ENCODE measurements at regions not wholly inside any gene's neighbourhood (a gene's known extent, or its start where the extent isn't known, plus 50 kb on each side); places are given as distances from the start of the nearest gene placed in this dataset.

GRCh38 chr9:134233022-134233421 lies 68.7 kb upstream of the RNU6ATAC start:
- Mint-ChIP-seq H3K27ac (ENCODE audit: unreplicated experiment) (no peak overlapping the region), H3K4me1 (ENCODE audit: low read depth, unreplicated experiment) (no peaks in the 10 kb centered on the region), H3K4me3 (ENCODE audit: unreplicated experiment) (no peak overlapping the region), H3K9me3 (ENCODE audit: unreplicated experiment) (no peaks in the 10 kb centered on the region), H3K36me3 (ENCODE audit: low read depth, unreplicated experiment) (no peaks in the 10 kb centered on the region), H3K27me3 (ENCODE audit: low read depth, unreplicated experiment) (peaks cover 36% of the 10 kb centered on the region)
- no peaks in the 10 kb centered on the region for H3K4me1 ChIP-seq (ENCODE audit: insufficient read depth, low read length)
- no peak overlapping the region for H2AFZ ChIP-seq (ENCODE audit: low read depth, low read length)
- no peak for DNase-seq (ENCODE audit: low read depth)
- H3K27me3 ChIP-seq (ENCODE audit: insufficient read depth, low read length), result no peaks in the 10 kb centered on the region
- H3K36me3 ChIP-seq (ENCODE audit: insufficient read depth, low read length), result no peaks in the 10 kb centered on the region
- H3K4me2 ChIP-seq (ENCODE audit: low read length), result no peak overlapping the region
- no peaks in the 10 kb centered on the region for H4K20me1 ChIP-seq (ENCODE audit: insufficient read depth, low read length)
- H3K9me3 ChIP-seq (ENCODE audit: insufficient read depth, low read depth, low read length), result no peaks in the 10 kb centered on the region
- no peak for FAIRE-seq
- TF ChIP-seq, protein P1, sequence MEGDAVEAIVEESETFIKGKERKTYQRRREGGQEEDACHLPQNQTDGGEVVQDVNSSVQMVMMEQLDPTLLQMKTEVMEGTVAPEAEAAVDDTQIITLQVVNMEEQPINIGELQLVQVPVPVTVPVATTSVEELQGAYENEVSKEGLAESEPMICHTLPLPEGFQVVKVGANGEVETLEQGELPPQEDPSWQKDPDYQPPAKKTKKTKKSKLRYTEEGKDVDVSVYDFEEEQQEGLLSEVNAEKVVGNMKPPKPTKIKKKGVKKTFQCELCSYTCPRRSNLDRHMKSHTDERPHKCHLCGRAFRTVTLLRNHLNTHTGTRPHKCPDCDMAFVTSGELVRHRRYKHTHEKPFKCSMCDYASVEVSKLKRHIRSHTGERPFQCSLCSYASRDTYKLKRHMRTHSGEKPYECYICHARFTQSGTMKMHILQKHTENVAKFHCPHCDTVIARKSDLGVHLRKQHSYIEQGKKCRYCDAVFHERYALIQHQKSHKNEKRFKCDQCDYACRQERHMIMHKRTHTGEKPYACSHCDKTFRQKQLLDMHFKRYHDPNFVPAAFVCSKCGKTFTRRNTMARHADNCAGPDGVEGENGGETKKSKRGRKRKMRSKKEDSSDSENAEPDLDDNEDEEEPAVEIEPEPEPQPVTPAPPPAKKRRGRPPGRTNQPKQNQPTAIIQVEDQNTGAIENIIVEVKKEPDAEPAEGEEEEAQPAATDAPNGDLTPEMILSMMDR (IDR thresholded peaks at IDR 0.05; ENCODE audit: insufficient read depth, low read depth, low read length), result no peak
- no peak for TF ChIP-seq EZH2 (IDR thresholded peaks at IDR 0.05; ENCODE audit: insufficient read depth, low read length)
- H3K27ac ChIP-seq (ENCODE audit: low read depth, low read length), result no peak overlapping the region
- no peak overlapping the region for H3K9ac ChIP-seq (ENCODE audit: low read length)
- no peaks in the 10 kb centered on the region for H3K79me2 ChIP-seq (ENCODE audit: insufficient read depth, low read length)
- H3K4me3 ChIP-seq (ENCODE audit: insufficient read depth, low read depth, low read length), result no peak overlapping the region

GRCh38 chr9:134234001-134234660 lies 69.8 kb upstream of the RNU6ATAC start:
- H3K9ac ChIP-seq (ENCODE audit: low read length), result no peak overlapping the region
- H3K36me3 Mint-ChIP-seq (ENCODE audit: low read depth, unreplicated experiment), result no peaks in the 10 kb centered on the region
- H3K4me1 Mint-ChIP-seq (ENCODE audit: low read depth, unreplicated experiment), result no peaks in the 10 kb centered on the region
- no peak overlapping the region for H3K4me2 ChIP-seq (ENCODE audit: low read length)
- no peak overlapping the region for H2AFZ ChIP-seq (ENCODE audit: low read depth, low read length)
- DNase-seq (ENCODE audit: low read depth), result no peak
- no peak overlapping the region for H3K27ac Mint-ChIP-seq (ENCODE audit: unreplicated experiment)
- FAIRE-seq, result no peak
- H3K4me3 Mint-ChIP-seq (ENCODE audit: unreplicated experiment), result no peak overlapping the region
- no peaks in the 10 kb centered on the region for H4K20me1 ChIP-seq (ENCODE audit: insufficient read depth, low read length)
- H3K27ac ChIP-seq (ENCODE audit: low read depth, low read length), result no peak overlapping the region
- no peaks in the 10 kb centered on the region for H3K9me3 ChIP-seq (ENCODE audit: insufficient read depth, low read depth, low read length)
- no peaks in the 10 kb centered on the region for H3K36me3 ChIP-seq (ENCODE audit: insufficient read depth, low read length)
- H3K79me2 ChIP-seq (ENCODE audit: insufficient read depth, low read length), result no peaks in the 10 kb centered on the region
- H3K4me3 ChIP-seq (ENCODE audit: insufficient read depth, low read depth, low read length), result no peak overlapping the region
- H3K27me3 ChIP-seq (ENCODE audit: insufficient read depth, low read length), result no peaks in the 10 kb centered on the region
- H3K9me3 Mint-ChIP-seq (ENCODE audit: unreplicated experiment), result no peaks in the 10 kb centered on the region
- H3K27me3 Mint-ChIP-seq (ENCODE audit: low read depth, unreplicated experiment), result peaks cover 34% of the 10 kb centered on the region
- TF ChIP-seq, protein P1 (IDR thresholded peaks at IDR 0.05; ENCODE audit: insufficient read depth, low read depth, low read length), result no peak
- TF ChIP-seq EZH2 (IDR thresholded peaks at IDR 0.05; ENCODE audit: insufficient read depth, low read length), result no peak
- no peaks in the 10 kb centered on the region for H3K4me1 ChIP-seq (ENCODE audit: insufficient read depth, low read length)

- Mint-ChIP-seq H3K9me3 (ENCODE audit: unreplicated experiment) (no peaks in the 10 kb centered on the region), H3K27ac (ENCODE audit: unreplicated experiment) (no peak overlapping the region), H3K4me3 (ENCODE audit: unreplicated experiment) (no peak overlapping the region), H3K36me3 (ENCODE audit: low read depth, unreplicated experiment) (no peaks in the 10 kb centered on the region), H3K4me1 (ENCODE audit: low read depth, unreplicated experiment) (no peaks in the 10 kb centered on the region), H3K27me3 (ENCODE audit: low read depth, unreplicated experiment) (peaks cover 33% of the 10 kb centered on the region)
- no peaks in the 10 kb centered on the region for H3K27me3 ChIP-seq (ENCODE audit: insufficient read depth, low read length)
- no peaks in the 10 kb centered on the region for H4K20me1 ChIP-seq (ENCODE audit: insufficient read depth, low read length)
- H3K27ac ChIP-seq (ENCODE audit: low read depth, low read length), result no peak overlapping the region
- no peaks in the 10 kb centered on the region for H3K4me1 ChIP-seq (ENCODE audit: insufficient read depth, low read length)
- H3K4me3 ChIP-seq (ENCODE audit: insufficient read depth, low read depth, low read length), result no peak overlapping the region
- H2AFZ ChIP-seq (ENCODE audit: low read depth, low read length), result no peak overlapping the region
- no peak overlapping the region for H3K9ac ChIP-seq (ENCODE audit: low read length)
- TF ChIP-seq, protein P1 (IDR thresholded peaks at IDR 0.05; ENCODE audit: insufficient read depth, low read depth, low read length), result no peak
- TF ChIP-seq EZH2 (IDR thresholded peaks at IDR 0.05; ENCODE audit: insufficient read depth, low read length), result no peak
- H3K79me2 ChIP-seq (ENCODE audit: insufficient read depth, low read length), result no peaks in the 10 kb centered on the region
- H3K36me3 ChIP-seq (ENCODE audit: insufficient read depth, low read length), result no peaks in the 10 kb centered on the region
- no peak overlapping the region for H3K4me2 ChIP-seq (ENCODE audit: low read length)
- FAIRE-seq, result no peak
- no peak for DNase-seq (ENCODE audit: low read depth)
- H3K9me3 ChIP-seq (ENCODE audit: insufficient read depth, low read depth, low read length), result no peaks in the 10 kb centered on the region
Measured at GRCh38 chr9:134234687-134235359, 70.5 kb upstream of the RNU6ATAC start.
